ENCODE measurements at regions not wholly inside any gene's neighbourhood (a gene's known extent, or its start where the extent isn't known, plus 50 kb on each side); places are given as distances from the start of the nearest gene placed in this dataset.

- peaks cover 2 to 11% (median 8%) of the 10 kb centered on the region in 3 donors for H3K27me3 ChIP-seq
- peaks cover 0 to 13% of the 10 kb centered on the region in 2 donors for H3K4me1 ChIP-seq
- TF ChIP-seq, protein P1, sequence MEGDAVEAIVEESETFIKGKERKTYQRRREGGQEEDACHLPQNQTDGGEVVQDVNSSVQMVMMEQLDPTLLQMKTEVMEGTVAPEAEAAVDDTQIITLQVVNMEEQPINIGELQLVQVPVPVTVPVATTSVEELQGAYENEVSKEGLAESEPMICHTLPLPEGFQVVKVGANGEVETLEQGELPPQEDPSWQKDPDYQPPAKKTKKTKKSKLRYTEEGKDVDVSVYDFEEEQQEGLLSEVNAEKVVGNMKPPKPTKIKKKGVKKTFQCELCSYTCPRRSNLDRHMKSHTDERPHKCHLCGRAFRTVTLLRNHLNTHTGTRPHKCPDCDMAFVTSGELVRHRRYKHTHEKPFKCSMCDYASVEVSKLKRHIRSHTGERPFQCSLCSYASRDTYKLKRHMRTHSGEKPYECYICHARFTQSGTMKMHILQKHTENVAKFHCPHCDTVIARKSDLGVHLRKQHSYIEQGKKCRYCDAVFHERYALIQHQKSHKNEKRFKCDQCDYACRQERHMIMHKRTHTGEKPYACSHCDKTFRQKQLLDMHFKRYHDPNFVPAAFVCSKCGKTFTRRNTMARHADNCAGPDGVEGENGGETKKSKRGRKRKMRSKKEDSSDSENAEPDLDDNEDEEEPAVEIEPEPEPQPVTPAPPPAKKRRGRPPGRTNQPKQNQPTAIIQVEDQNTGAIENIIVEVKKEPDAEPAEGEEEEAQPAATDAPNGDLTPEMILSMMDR (IDR thresholded peaks at IDR 0.05 in 4 of 5, conservative IDR thresholded peaks at IDR 0.05 in 1 of 5), result no peak
- no peak for TF ChIP-seq POLR2A (IDR thresholded peaks at IDR 0.05)
- no peak overlapping the region for H3K4me3 ChIP-seq
- in situ Hi-C loops (cut with MboI; ENCODE audit: low sequenced_read_pairs in 4 of 4), result no loop called here
- DNase-seq (no peak), ATAC-seq (no peak)
- intact Hi-C loops (cut with DNase I; ENCODE audit: low total_unique reads), result no loop called here
- H3K9me3 ChIP-seq, result no peaks in the 10 kb centered on the region
- H3K36me3 ChIP-seq, result no peaks in the 10 kb centered on the region
- H3K27ac ChIP-seq, result no peak overlapping the region
These were observed 160.4 kb downstream of the NRN1 start for GRCh38 chr6:5846335-5846734.

GRCh38 chr6:5843078-5843477 lies 163.6 kb downstream of the NRN1 start:
- DNase-seq, result peak in 1 of 2 donors; percentile 38
- intact Hi-C loops (cut with DNase I; ENCODE audit: low total_unique reads), result no loop called here
- TF ChIP-seq, protein P1 (IDR thresholded peaks at IDR 0.05 in 4 of 5, conservative IDR thresholded peaks at IDR 0.05 in 1 of 5), result no peak
- no peak for TF ChIP-seq POLR2A (IDR thresholded peaks at IDR 0.05)

GRCh38 chr6:5840734-5841390 lies 165.9 kb downstream of the NRN1 start:
- no peak for DNase-seq
- Histone ChIP-seq H3K4me3 (no peak overlapping the region), H3K4me1 (peaks cover 0 to 13% of the 10 kb centered on the region in 2 donors), H3K27me3 (no peaks in the 10 kb centered on the region), H3K36me3 (no peaks in the 10 kb centered on the region), H3K27ac (no peak overlapping the region), H3K9me3 (no peaks in the 10 kb centered on the region)
- no peak for TF ChIP-seq POLR2A (IDR thresholded peaks at IDR 0.05)
- TF ChIP-seq, protein P1 (IDR thresholded peaks at IDR 0.05 in 4 of 5, conservative IDR thresholded peaks at IDR 0.05 in 1 of 5), result no peak
- intact Hi-C loops (cut with DNase I; ENCODE audit: low total_unique reads) (no loop called here), in situ Hi-C loops (cut with MboI; ENCODE audit: low sequenced_read_pairs in 4 of 4) (no loop called here)
- ATAC-seq, result no peak

More at GRCh38 chr6:5843078-5843477, 163.6 kb downstream of the NRN1 start:
- in situ Hi-C loops (cut with MboI; ENCODE audit: low sequenced_read_pairs in 4 of 4), result no loop called here
- Histone ChIP-seq H3K4me1 (peaks cover 0 to 13% of the 10 kb centered on the region in 2 donors), H3K27ac (peak overlapping the region in 1 of 4 donors; percentile 65), H3K4me3 (no peak overlapping the region), H3K9me3 (no peaks in the 10 kb centered on the region), H3K27me3 (no peaks in the 10 kb centered on the region), H3K36me3 (no peaks in the 10 kb centered on the region)
- ATAC-seq, result peak; percentile 75 to 95

DNA sequence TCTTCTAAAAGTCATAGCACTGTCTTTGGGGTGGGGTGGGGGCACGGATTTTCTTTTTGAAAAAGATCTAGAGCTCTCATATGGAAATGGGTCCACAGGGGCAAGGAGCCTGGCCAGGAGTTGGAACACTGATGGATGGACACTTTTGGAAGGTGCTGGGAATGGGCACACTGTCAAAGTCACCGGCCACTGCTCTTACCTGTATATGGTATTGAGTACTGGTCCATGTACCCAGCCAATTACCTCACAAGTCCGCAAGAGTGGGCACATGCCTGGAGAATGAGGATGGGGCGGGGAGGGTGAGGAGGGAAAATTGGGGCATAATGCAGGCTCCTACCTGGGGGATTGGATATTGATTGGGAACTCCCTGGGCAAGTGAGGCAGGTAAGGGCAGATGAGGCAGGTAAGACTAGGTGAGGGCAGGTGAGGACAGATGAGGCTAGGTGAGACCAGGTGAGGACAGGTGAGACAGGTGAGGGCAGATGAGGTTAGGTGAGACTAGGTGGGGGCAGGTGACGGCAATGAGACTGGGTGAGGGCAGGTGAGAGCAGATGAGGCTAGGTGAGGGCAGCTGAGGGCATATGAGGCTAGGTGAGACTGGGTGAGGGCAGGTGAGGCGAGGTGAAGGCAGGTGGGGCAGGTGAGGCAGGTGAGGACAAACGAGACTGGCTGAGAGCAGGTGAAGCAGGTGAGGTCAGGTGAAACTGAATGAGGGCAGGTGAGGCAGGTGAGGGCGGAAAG lies 167.9 kb downstream of the NRN1 start:
- H3K36me3 ChIP-seq, result no peaks in the 10 kb centered on the region
- peaks cover 0 to 13% of the 10 kb centered on the region in 2 donors for H3K4me1 ChIP-seq
- H3K9me3 ChIP-seq, result no peaks in the 10 kb centered on the region
- TF ChIP-seq, protein P1 (IDR thresholded peaks at IDR 0.05 in 4 of 5, conservative IDR thresholded peaks at IDR 0.05 in 1 of 5), result no peak
- no peak for TF ChIP-seq POLR2A (IDR thresholded peaks at IDR 0.05)
- H3K4me3 ChIP-seq, result no peak overlapping the region
- DNase-seq (no peak), ATAC-seq (no peak)
- H3K27ac ChIP-seq, result no peak overlapping the region
- no peaks in the 10 kb centered on the region for H3K27me3 ChIP-seq
- intact Hi-C loops (cut with DNase I; ENCODE audit: low total_unique reads) (no loop called here), in situ Hi-C loops (cut with MboI; ENCODE audit: low sequenced_read_pairs in 4 of 4) (no loop called here)
